Stimulated activated CD4-positive, alpha-beta T cell treated with anti-CD3 and anti-CD28 coated beads, Interleukin-15, amount 100 ng/mL, for 48 hours (primary cell): ENCODE measurements at regions not wholly inside any gene's neighbourhood (a gene's known extent, or its start where the extent isn't known, plus 50 kb on each side); places are given as distances from the start of the nearest gene placed in this dataset.

Experiments
- DNase-seq, 2 donors: peaks; one replicate each; pipeline ENCODE4 v3.0.0-alpha.2; 2020; ENCODE audit warnings: low read depth in 2 of 2

DNA sequence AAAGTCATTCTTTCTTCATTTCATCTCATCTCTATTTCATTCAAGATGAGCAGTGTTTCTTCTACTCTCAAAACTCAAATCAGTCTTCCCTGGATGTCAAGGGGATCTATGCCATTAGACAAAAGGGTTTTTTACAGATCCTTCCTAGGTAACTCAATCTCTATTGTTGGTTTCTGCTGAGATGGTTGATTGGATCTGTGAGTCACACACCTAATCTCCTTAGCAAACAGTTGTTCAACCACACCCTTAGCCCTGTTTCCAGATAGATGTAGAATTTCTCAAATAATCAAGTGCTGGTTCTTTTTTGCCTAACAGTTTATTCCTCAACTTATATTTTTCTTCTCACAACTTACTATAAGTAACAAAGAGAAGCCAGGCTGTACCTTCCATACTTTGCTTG, 200.5 kb downstream of the KDR start:
- DNase-seq, result no peak

DNA sequence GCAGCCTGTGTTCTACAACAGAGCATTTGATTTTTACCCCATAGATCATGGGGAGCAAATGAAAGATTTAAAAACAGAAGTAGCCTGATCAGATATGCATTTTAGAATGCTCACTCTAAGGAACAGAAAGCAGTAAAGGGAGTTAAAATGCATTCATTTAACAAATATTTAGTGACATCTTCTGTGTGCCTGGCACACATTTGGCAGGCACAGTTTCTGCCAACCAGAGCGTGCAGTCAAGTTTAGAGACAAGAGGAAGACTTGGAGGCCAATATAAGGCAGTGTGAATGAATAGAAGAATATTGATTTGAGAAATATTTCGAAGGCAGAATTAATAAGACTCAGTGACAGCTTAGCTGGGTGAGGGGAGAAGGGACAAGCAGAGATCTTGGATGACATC, 210.1 kb downstream of the KDR start:
- no peak for DNase-seq

DNA sequence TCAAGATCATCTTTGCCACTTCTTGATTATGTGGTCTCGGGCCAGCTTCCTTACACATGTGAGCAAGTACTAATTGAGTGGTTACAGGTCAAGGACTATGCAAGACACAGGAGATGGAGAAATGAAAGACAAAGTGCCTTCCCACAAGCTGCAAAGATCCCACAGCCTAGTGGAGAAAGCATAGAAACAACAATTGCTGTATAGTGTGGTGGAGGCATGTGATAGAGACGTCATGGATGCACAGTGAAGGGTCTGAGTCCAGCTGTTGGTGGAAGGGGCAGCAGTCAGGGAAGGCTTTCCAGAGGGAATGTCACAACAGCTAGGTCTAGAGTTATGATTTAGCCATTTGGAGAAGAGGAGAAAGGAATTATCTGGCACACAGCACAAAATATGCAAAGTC, 210.6 kb downstream of the KDR start:
- DNase-seq, result no peak

DNA sequence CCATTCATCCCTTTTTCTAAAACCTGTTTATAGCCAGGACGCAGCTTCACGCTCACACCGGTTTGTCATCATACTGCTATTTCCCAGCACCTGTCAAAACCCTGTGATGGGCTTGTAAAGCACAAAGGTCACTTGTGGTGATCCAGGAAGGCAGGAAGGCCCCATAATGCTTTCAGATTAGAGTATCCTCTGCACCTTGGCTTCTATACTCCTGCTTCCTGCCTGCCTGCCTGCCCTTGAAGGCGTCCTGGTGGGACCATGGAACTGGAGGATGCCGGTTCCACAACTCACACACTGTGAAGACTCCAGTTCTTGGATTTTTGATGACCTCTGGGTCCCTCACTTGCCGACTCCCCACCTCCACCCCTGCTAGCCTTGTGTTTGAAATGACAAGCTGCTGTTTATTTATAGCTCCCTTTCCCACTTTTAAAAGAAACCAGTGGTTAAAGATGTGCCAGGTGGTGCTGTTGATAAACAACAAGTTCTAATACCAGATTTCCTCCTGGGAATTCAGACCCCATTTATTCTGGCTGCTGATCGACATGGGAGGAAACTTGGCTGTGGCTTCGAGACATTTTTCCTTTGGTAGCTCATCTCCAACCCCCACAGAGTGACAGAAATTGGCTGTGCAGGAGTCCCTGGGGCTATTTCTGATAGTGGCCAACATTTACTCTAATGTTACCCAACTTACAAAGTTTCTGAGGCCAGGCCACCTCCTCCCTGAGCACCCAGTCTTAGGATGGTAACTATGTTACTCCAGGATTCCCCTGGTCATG, 211.5 kb downstream of the KDR start:
- no peak for DNase-seq

DNA sequence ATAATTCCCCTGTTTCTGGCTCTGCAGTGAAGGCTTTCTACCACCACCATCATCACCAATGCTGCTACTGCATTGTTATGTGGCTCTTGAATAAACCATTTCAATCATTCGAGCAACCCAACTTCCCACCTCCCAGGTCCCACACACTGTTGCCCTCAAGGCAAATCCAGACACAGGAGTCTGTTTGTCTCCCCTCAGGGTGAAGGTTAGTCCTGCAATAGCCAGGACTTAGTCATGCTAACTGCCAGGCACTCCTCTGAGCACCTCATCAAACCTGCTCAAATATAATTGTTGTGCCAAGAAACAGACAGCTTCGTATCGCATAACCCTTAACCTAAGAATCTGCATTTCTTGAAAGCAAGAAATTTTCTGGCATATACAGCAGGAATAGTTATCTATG, 213.2 kb downstream of the KDR start:
- no peak for DNase-seq

DNA sequence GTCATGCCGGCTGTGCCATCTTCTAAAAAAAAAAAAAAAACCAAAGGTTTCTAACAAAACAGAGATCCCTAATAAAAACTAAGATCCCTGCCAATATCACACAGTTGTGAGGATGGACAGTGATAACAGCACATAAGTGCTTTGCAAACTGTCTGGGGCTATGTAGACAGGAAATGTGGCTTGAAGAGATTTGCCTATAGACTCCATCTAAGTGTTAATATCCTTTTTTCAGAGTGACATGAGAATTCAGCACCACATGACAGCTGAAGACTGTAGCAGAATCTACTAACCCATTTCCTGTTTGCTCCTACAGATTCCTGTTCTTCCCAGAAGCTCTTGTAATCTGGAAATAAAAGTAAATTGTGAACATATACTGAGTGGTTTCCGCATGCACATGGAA, 215.4 kb downstream of the KDR start:
- no peak for DNase-seq

DNA sequence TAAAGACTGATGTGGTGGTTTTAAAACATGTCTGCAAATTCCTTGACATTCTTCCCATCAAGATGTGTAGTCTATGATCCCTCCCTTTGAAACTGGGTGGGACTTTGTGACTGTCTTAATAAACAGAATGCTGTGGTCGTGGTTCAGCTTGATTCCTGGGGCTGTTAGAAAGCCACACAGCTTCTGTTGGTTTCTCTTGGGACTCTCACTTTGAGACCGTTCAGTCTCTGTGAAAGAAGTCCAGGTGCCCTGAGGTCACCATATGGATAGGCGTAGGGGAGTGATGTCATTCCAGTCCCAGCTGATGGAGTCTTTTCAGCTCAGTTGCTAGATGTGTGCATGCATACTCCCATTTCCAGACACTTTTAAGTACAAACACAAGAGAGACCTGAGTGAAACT, 216.6 kb downstream of the KDR start:
- no peak for DNase-seq

DNA sequence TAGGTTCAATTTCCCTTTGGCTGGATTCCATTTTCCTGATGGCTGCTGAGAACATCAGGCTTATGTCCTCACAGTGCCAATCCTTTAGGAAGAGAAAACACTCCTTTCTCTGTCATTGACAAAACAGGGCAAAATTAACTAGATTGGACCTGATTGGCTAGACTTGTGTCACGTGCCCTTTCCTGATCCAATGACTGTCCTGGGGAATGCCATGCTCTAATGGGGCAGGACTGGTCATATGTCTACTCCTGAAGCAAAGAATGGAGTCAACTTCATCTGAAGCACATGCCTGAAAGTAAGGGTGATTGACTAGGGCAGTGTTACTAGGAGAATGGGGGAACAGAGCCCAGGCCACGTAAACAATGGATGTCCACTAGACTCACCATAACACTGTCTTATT, 220.4 kb downstream of the KDR start:
- DNase-seq, result no peak

DNA sequence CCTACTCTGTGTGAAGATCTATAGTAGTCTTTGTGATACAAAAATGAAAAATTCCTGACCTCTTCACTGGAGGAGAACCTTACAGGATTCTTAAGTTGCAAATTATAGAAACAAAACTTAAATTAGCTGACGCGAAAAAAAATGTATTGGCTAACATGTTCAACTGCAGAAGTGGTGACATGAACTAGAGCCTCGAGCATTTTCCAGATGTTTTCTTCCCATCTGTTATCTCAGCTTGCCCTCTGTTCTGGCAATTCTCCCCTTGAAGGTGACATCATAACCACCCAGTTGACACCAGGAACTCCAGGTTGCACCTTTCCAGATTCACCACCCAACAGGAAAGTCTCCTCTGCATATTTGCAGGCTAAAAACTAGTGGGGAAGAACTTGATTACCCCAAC, 222.4 kb downstream of the KDR start:
- no peak for DNase-seq

DNA sequence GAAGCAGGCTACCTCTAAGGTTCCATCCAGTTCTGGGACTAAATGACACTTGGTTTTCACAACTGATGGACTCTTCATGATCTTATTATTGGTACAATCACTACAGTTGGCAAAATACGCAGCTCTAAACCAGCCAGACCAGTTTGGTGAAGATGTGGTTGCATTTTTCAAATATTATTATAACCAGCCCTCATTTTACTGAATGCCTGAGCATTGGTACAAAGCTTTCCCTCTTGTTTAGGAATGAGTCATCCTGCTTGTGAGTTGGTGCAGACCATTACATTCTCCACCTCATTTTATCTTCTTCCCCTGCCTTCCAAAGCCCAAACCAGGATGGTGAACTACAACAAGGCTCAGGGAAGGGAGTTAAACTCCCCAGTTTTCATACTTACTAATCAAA, 223.1 kb downstream of the KDR start:
- no peak for DNase-seq

DNA sequence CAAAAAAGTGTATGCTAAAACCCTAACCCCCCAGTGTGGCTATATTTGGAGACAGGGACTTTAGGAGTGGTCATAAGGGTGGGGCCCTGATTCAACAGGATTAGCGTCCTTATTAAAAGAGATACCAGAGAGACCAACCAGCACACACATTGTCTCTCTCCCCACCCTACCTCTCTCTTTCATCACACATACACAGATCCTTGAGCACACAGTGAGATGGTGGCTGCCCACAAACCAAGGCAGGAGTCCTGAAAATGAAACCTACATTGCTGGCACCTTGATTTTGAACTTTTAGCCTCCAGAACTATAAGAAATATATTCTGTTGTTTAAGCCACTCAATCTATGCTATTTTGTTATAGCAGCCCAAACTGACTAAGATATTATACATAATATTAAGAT, 224.2 kb downstream of the KDR start:
- DNase-seq, result no peak

DNA sequence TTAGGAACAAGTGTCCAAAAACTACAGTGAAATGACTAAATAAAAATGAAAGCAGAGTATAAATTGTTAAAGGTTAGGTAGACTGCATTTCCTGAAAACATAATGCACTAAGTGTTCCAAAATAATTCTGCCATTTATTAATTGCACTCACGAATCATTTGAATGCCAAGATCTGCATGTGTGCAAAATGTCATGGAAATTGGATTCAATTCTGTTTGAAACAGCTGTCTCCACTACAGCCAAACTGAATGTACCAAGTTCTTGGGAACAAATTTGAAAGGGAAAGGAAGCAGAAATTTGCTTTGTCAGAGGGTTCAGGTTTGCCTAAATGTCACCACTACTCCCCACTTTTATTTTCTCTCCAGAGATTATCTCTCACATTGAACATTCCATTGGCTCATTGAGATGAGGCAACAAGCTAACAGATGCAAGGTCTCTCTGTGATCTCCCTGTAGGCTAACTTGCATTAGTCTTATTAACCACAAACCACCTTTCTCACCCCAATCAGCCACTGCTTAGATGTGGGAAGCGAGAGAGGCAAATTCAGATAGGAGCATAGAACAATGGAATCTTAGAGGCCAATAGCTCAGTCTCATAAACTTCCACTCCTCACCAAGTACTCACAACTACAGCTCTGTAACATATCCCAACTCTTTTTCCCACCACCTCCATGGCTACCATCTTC, 226.6 kb downstream of the KDR start:
- no peak for DNase-seq

DNA sequence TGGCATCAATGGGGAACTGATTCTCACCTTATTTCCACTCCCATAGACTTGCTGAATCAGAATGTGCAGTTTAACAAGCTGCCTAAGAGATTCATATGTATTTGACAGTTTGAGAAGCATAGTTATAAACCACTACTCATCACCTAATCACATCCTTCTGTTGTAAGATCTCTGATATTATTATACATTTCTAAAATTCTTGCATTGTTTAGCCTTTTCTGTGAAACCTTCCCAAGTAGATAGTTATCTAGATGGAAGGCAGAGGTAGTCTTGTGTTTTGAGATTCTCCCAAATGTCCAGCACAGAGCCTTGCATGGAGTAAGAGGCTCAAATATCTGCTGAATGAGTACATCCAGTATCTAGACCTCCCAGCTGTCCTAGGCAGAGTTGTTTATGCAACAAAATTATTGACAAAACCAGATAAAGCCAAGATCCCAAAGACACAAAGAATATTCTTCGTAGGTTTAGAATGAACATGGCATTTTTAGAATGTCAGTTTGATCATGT, 227.3 kb downstream of the KDR start:
- no peak for DNase-seq

DNA sequence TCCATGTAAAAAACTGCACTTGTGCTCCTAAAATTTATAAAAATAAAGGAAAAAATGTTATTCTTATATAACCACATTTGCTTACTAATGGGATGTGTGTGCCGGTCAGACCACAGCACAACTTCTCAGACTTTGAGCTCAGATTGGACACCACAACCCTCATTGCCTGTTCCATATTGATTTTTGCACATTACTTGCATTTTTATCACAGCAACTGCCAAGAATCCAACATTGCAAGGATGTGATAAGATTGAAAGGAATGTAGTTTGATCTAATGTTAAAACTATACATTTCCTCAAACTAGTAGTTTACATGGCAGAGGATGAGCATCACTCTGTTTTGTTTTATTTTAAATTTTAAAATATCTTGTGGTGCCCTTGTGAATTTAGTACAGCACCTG, 227.8 kb downstream of the KDR start:
- no peak for DNase-seq

DNA sequence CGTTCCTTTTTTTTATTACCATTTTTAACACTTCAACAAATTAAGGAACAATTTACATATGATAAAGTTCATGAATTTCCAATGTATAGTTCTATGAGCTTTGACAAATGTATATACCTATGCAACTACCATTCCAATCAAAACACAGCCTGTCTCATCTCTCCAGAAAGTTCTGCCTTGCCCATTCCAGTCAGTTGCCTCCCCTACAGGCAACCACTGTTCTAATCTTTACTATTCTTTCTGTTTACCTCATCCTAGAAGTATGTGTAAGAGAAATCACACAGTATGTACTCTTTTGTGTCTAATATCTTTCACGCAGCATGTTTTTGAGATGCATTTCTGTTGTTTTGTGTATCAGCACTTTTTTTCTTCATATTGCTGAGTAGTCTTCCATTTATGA, 224.9 kb downstream of the KIT start:
- DNase-seq, result no peak

DNA sequence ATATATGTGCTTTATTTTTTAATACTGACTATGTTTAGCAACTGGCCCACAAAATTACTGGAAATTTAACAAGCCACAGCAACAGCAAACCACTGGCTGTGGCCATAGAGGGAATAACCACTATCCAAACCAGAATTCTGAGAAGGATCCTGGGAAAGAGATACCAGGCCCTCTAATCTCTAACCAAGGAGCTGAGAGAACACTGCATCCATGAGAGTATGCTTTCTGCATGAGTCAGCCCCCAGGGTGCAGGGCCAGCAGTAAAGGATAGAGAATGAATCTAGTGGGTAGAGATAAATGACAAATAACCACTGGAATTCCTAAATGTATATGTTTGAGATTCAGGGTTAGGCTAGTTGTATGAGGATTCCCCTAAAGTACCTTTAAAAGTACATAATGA, 221.8 kb downstream of the KIT start:
- no peak for DNase-seq

DNA sequence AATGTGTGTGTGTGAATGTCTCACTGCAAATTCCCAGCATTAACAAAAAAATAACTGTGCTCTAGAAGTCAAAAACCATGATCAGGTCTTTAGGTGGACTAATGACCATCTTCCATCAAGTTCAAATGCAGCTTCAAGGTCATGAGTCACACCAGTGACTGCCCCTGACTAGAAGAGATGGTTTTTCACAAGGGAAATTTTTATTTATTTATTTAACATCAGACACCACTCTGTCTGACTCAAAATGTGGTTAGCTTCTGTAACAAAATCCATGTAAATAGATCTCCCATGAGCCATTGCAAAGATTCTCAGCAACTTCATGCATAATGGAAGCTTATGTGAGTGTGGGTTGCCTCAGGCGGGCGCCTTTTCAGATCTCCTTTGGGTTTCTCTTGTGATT, 219.2 kb downstream of the KIT start:
- no peak for DNase-seq

DNA sequence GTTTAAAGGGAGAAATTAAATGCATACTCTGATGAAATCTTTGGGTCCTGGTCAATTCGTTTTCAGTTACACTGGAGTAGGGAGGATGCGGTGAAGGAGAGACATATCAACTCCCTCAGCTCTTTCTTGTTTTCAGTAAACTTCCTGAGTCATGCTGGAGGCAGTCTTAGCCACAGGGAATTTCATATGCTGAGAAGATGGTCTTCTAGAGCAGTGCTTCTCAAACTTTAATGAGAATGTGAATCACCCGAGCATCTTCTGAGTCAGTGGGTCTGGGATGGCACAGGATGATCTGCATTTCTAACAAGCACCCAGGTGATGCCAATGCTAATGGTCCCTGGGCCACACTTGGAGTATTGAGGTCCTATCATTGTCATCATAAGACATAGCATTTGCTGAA, 214.5 kb downstream of the KIT start:
- no peak for DNase-seq

DNA sequence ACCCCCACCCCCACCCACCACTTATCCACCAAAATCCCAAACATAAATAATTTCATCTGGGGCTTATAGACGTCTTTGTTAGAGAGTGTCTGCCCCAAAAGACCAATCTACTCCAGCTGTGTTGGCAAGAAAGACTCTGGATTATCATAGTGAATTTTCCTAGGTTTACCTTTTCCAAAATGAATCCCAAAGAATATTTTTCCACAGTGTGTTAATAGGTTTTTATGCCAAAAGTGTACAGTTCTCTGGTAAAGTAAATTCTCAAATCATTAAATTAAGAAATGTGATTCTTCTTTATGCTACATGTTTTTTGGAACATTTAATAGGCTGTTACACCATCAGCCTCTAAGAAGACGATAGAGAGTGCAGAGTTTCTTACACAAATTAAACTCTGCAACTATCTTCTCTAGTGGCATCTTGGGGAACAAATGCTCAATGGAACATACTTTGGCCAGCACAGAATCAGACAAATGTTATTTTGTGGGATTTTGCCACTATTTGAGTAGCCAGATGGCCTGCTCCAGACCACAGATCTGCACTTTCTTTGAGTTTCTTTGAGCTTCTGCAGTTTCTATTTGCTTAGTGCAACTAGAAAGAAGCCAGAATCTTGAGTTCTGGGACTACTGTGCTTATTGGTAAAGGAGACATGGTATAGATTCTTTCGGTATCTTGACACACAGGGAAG, 206.0 kb downstream of the KIT start:
- no peak for DNase-seq

DNA sequence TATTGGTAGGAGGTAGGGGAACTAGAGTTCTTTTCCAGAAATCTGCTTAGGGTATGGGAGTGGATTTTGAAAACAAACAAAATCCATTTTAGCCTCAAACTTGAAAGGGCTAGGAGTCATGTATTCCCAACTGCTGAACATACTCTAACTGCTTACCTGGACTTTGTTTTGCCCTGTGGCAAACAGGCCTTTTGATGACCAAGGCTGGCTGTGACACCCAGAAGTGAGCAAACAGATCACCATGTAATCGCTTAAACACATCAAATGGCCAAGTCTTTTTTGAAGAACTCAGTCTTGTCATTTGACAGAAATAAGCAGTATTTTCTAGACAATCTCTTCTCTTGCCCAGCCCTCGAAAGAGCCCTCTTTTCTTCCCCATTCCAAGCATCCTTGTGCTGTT, 203.4 kb downstream of the KIT start:
- DNase-seq, result no peak

DNA sequence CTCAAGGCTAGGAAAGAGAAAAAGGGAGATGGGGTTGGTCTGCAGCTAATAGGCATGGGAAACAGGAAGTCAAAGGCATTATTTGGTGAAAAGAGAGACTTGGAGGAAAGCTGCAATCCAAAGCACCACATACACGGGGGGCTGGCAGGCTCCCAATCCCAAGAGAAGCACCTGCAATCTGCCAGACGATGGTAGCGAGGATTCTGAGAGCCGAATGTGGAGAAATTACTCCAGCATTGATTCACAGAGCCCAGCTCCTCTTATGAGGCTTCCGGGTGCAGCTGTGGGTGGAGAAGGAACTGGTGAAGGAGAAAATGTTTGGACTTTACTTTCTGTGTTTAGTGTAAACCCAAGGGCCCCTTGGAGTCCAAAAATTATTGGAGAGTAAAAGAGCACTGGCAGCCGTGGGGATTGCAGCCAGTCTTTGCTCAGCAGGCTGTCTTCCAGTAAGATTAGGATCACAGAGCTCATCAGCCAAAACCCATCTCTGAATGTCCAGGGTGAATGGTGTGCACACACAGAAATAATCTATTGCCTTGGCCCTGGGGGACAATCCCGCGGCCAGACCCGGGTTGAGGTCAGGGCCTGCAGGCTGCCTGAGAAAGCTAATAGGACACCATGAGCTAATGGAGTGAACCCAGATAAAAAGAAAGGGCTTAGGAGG, 197.6 kb downstream of the KIT start:
- no peak for DNase-seq

DNA sequence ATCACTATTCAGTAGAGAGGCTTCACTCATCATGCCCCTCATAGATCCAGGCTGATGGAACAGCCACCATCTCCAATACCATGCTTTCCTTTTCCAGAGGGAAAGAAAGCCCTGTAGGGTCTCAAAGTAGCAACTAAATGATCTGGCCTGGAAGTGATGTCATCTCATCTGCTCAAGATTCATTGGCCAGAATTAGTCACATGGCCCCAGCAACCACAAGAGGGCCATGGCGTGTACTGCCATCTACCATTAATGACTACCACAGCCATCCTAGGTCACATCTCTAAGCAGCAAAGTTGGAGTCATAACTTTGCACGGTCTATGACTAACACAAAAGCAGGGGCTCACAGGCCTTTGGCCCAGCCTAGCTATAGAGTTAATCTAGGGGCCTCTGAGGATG, 194.8 kb downstream of the KIT start:
- no peak for DNase-seq
